Hematopoietic multipotent progenitor cell treated with erythropoietin and hydrocortisone succinate and interleukin-3 and kit ligand, for 6 days (in vitro differentiated cells): ENCODE measurements at regions not wholly inside any gene's neighbourhood (a gene's known extent, or its start where the extent isn't known, plus 50 kb on each side); places are given as distances from the start of the nearest gene placed in this dataset.
A peak's percentile ranks its signal among the peaks of the same experiment; 100 is the strongest.

Experiments used
- DNase-seq: peaks from one replicate; pipeline ENCODE4 v3.0.0-alpha.2; 2015

- DNase-seq = no peak
Measured at GRCh38 chr11:36933481-36933880, 335.4 kb upstream of the RAG2 start.

DNA sequence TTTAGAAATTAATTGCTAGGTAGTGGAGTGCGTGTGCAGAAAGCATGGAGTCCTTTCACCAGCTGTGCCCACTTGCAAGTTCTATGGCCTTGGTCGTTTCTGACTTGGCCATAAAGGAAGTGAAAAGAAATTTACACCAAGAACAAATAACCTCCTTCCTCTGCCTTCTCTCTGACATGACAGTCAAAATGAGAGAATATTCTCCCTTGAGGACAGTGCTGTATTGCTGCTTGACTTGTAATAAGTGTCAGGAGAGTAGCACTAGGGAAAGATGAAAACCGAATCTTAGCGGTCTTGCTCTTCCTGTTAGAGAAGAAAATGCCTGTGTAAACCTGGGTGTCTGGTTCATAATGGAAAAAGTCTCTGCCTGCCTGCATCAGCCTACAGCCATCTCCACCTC lies 333.1 kb upstream of the RAG2 start:
- DNase-seq = no peak

GRCh38 chr11:36930256-36930655 lies 332.2 kb upstream of the RAG2 start:
- DNase-seq = no peak

DNA sequence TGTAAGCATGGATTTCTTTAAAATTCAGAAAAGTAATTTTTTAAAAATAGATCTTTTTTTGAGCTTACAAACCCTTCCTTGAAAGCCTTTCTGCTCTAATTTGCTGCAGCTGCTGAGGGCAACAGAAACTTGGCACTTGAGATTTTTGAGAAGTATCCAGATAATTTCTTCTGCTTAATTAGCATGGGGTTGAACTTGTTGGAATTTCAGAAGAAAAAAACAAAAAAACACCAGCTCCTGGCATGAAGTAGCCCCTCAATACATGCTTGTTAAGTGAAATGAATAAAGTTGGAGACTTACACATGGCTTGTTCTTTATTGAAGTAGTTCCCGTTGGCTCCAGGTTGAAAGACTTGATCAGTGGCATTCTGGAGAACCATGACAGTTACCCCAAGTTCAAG lies 331.4 kb upstream of the RAG2 start:
- DNase-seq = no peak

- no peak for DNase-seq
Measured at GRCh38 chr11:36928621-36929020, 330.6 kb upstream of the RAG2 start.

DNA sequence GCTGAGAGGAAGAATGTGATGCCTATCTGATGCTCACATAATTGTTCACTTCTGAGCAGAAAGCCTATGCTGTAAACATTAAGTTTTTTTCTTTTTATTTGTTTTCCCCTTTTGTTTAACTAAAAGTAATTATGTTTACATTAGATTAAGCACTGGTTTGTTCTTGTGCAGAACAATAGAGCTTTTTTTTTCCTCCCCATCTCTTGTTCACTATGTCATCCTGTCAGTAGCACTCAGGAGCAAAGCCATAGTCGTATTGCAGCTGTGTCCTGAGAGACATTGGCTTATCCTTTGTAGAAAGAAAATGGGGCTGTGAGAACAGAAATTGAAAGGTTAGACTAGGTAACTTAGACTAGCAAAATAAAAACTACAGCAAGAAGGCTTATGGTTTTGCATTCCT lies 301.8 kb upstream of the RAG2 start:
- no peak for DNase-seq

- DNase-seq = no peak
Measured at GRCh38 chr11:36890841-36891240, 292.8 kb upstream of the RAG2 start.

DNA sequence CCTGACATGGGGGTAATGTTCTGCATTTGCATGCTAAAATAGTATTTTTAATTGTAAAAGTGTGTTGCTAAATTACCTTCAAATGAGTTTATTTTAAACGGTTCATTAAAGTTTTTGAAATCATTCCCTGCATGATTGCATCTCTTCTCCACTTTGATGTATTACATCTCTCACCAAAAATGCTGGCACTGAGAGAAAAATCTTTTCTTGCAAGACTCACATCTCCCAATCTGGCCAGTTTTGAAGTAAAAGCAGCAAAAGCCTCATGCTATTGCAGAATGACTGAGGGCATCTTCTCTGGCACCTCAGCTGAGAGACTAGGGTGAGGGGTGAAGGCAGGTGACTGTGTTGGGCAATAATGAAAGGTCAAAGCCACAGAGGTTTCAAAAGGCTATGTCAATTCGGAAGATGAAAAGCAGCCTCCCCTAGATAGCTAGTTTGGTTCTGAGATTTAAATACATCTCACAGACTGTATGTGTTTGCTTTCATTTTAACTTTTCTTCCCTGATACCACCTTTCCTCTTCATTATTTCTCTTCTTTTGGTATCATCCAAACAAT lies 292.2 kb upstream of the RAG2 start:
- no peak for DNase-seq

DNA sequence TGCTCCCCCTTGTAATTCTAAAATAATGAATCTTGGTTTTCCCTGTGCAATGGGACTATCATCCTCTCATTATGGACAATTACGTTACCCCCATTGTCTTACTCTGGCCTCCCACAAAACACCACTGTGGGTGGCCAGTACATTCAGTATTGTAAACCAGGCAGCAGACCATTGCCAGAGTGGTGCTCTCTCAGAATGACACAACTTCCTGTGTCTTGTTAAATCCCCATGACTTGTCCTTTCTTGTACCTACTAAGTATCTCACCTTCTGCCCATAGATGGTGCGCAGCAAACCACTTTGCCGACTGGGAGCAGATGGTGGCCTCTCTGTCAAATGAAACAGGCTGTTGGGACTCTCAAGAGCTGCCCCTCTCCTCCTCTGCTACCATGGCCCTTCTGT lies 287.1 kb upstream of the RAG2 start:
- DNase-seq = no peak

DNA sequence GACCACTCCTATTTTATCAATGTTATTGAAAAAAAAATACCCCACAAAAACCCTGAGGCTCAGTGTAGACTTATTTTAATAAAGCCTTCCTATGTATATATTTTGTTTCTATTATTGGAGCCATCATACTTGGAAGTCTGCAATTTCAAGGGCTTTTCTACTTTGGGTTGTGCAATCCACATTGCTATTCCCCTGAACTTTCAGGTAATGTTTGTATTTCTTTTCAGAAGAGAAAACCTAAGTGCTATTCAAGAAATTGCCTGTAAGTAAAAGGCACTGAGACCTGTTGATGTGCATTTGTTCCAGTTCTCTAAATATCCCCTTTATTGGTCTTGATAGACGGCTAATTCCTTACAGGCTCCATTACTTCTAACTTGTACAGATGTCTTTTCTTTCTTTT lies 280.7 kb upstream of the RAG2 start:
- no peak for DNase-seq

DNA sequence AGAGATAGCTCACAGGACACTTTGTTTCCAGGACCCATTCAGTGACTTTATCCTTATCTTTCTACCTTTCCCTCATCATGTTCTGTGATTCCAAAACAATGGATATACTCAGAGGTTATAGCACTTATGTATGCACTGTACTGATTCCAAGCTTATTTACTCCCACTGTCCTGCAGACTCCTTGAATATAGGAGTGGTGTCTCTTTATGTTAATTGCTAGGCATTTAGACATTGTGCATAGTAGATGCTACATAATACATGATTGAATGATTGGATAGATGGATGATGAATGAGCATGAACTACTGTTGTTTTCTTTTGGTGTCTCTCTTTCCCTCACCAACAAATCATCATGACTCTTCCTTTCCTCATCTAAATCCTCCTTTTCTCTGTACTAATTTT lies 279.1 kb upstream of the RAG2 start:
- DNase-seq = no peak

GRCh38 chr11:36876266-36876665 lies 278.2 kb upstream of the RAG2 start:
- no peak for DNase-seq

DNA sequence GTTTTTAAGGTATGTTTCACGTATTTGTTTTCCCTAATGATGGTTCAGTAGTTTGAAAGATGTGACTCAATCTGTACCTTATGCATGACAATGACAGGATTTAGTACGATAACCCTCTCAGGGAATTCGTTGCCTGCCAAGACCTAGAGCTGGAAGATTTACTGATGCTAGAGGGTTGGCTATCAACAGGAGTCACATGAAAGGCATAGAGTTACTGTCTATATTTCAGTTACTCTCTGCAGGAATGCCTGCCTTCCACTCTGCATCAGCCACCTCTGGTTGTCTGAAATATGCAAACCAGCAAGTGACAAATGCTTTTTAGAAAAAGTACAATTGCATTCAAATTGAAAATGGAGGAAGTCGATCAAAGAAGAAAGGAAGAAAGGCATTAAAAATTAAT lies 276.3 kb upstream of the RAG2 start:
- no peak for DNase-seq

DNA sequence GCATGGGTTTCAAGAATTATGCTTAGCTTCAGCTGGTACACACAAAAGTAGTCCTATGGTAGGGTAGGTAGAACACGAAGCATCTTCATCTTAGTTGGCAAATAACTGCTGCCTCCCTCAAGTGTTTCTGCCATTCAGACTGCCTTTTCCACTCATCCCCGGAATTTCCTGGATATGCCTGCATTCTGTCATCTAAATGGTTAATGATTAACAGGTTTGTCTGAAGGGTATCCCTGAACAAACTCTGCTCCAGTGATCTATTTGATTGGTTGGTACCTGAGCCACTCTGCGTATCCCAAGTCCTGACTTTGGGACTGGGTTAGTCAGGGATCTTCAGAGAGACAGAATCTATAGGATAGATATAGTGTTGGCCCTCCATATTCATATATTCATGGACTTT lies 272.3 kb upstream of the RAG2 start:
- DNase-seq = no peak

GRCh38 chr11:36868380-36868779 lies 270.3 kb upstream of the RAG2 start:
- no peak for DNase-seq

GRCh38 chr11:36865846-36866245 lies 267.8 kb upstream of the RAG2 start:
- no peak for DNase-seq

GRCh38 chr11:36854875-36855274 lies 256.8 kb upstream of the RAG2 start:
- DNase-seq = no peak

DNA sequence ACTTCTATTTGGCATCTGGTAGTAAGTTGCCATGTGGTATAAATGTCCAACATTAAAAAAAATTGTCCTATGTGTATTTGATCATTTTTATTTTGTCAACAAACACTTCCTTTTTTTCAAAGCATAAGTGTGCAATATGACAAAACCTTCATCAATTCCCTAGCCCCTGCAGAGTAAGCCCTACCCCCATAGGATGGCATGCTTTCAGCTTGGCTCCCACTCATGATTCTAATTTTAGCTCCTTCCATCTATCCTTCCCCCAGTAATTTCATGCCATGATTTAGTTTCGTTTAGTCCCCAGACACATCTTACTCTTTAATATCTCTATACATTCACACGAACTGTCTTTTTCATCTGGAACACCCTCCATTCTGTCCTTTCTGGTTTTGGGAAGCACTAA lies 250.6 kb upstream of the RAG2 start:
- DNase-seq = no peak

DNA sequence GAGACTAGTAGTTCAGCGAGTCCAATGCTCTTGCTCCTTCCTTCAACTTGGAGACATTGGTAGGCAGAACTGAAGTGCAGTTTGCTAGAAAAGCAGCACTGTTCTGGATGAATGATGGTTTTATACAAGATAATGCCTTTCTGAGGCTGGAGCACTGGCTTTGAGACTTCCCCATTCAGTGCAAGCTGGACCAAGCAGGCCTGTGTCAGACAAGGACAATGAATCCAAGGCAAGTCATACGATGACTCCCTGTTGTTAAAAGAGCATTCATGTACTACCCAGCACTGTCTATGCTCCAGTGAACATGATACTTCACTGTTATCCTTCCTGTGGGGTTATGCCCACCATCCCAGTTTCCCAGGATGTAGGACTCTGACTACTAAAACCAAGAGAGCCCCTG lies 242.3 kb upstream of the RAG2 start:
- DNase-seq = no peak

- DNase-seq = no peak
Measured at GRCh38 chr11:36837831-36838437, 239.9 kb upstream of the RAG2 start.

DNA sequence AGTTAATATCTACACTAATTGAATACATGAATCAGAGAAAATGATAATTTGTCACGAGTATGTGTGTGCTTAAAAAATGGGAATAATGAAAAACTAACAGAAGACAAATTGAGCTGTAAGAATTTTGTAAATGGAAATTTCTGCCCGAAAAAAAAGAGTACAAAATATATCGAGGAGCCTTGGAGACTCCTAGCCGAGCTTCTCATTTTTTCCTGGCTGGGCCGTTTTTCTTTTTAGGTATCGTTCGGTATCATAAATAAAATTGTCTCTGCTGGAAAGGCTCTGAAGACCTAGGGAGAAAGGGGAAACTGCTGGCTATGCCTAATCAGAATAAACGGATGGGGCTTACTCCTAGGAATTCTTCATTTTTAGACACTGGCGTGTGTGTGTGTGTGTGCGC lies 227.2 kb upstream of the RAG2 start:
- DNase-seq = no peak

- no peak for DNase-seq
Measured at GRCh38 chr11:36824349-36824748, 226.3 kb upstream of the RAG2 start.

DNA sequence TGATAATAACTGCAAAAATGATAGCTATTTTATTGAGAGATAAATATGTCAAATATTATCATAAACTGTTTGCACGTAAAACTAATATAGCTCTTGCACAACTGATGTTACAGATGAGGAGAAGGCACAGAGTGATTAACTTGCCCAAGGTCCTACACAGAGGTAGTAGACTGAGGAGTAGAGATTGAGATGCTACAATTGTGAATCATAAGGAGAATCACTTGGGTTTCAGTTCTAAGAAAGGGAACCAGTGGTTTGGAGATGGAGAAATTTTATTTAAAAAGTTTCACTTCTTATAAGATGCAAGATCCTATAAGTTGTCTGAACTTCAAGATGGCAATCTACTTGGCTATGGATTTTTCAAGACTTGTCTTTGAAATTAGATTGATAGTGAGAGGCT lies 224.8 kb upstream of the RAG2 start:
- no peak for DNase-seq

DNA sequence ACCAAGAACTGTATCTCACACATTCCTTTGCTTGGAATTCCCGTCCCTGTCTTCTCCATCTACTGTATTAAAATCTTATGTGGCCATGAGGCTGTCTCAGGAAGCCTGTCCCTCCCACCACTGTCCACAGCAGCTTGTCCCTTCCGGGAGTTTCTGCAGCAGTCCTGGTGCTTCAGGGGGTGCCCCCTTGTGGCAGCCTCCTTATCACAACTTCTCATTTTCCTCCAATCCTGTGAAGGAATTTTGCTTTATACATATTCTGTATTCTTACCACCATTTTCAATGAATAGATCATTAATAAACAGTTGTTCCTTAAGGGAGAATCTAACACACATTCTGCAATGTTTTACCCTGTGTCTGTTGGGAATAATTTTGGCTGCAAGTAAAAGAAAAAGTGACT lies 220.4 kb upstream of the RAG2 start:
- DNase-seq = peak; percentile 16

DNA sequence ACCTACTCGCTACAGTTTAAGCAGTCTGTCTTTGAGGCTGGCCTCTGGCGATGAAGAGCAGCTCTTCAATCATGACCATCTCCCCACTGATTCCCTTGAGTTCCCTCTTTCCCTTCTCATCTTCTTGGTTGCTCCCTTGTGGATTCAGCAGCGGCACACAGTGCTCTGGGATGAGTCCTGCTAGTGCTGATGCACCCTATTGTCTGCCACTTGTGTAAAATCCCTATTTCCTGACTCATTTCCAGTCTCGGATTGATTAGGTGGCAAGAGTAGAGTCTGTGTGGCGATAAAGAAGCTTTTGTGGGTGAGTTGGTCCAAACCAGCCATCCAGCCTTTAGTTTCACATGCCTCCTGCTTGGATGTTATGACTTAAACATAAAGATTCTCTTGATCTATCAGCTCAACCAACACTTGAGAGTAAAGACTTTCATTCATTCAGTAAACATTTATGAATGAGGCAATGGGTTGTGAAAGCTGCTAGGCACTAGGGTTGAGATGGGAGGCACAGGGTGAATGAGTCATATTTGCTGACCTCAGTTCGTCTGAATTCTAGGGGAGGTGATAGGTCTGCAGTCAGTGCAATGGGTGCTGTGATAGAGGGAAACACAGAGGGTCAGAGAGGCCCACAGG lies 219.4 kb upstream of the RAG2 start:
- DNase-seq = no peak
